ENCODE measurements at regions not wholly inside any gene's neighbourhood (a gene's known extent, or its start where the extent isn't known, plus 50 kb on each side); places are given as distances from the start of the nearest gene placed in this dataset.
A peak's percentile ranks its signal among the peaks of the same experiment; 100 is the strongest.

- intact Hi-C loops (cut with DNase I), result no loop called here
- 66 to 84% methylated on average over 2 of the region's 2 CpGs for WGBS, 2 donors
- DNase-seq, result no peak
Observed at GRCh38 chr9:12516031-12516430, 177.2 kb upstream of the TYRP1 start.

DNA sequence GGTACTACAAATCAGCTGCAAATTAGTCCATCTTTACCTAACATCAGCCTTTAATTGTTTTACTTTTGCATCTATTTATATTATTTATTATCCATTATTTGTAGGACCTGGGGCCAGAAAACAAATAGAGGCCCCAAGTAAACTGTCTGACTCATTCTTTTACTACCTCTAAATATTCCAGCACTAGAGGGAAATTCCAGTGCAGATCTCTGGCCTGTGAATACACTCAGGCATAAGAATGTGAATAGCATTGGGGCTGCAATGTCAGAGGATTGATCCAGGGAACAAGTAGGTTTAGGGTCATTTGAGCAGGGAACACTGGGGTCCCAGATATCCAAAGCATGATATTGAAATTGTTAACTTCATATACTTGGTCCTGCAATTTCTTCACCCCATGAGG, 176.6 kb upstream of the TYRP1 start:
- H3K27me3 ChIP-seq, result no peaks in the 10 kb centered on the region
- no peak overlapping the region for H3K4me3 ChIP-seq
- TF ChIP-seq, protein P1, sequence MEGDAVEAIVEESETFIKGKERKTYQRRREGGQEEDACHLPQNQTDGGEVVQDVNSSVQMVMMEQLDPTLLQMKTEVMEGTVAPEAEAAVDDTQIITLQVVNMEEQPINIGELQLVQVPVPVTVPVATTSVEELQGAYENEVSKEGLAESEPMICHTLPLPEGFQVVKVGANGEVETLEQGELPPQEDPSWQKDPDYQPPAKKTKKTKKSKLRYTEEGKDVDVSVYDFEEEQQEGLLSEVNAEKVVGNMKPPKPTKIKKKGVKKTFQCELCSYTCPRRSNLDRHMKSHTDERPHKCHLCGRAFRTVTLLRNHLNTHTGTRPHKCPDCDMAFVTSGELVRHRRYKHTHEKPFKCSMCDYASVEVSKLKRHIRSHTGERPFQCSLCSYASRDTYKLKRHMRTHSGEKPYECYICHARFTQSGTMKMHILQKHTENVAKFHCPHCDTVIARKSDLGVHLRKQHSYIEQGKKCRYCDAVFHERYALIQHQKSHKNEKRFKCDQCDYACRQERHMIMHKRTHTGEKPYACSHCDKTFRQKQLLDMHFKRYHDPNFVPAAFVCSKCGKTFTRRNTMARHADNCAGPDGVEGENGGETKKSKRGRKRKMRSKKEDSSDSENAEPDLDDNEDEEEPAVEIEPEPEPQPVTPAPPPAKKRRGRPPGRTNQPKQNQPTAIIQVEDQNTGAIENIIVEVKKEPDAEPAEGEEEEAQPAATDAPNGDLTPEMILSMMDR (IDR thresholded peaks at IDR 0.05), result no peak
- TF ChIP-seq POLR2A (IDR thresholded peaks at IDR 0.05), result no peak
- ATAC-seq (no peak), DNase-seq (no peak)
- H3K36me3 ChIP-seq (replicated peaks in 1 of 2; ENCODE audit: insufficient read depth in 1 of 2, low read depth in 2 of 2), result no peaks in the 10 kb centered on the region
- H3K9me3 ChIP-seq, result no peaks in the 10 kb centered on the region
- H3K4me1 ChIP-seq, result no peaks in the 10 kb centered on the region
- H3K27ac ChIP-seq, result no peak overlapping the region
- intact Hi-C loops (cut with DNase I), result no loop called here

More at GRCh38 chr9:12516031-12516430, 177.2 kb upstream of the TYRP1 start:
- Histone ChIP-seq H3K27me3 (no peaks in the 10 kb centered on the region), H3K27ac (no peak overlapping the region), H3K9me3 (no peaks in the 10 kb centered on the region), H3K4me3 (no peak overlapping the region), H3K4me1 (no peaks in the 10 kb centered on the region), H3K36me3 (replicated peaks in 1 of 2; ENCODE audit: insufficient read depth in 1 of 2, low read depth in 2 of 2) (no peaks in the 10 kb centered on the region)
- no peak for TF ChIP-seq POLR2A (IDR thresholded peaks at IDR 0.05)
- TF ChIP-seq, protein P1 (IDR thresholded peaks at IDR 0.05), result no peak
- ATAC-seq, result no peak

DNA sequence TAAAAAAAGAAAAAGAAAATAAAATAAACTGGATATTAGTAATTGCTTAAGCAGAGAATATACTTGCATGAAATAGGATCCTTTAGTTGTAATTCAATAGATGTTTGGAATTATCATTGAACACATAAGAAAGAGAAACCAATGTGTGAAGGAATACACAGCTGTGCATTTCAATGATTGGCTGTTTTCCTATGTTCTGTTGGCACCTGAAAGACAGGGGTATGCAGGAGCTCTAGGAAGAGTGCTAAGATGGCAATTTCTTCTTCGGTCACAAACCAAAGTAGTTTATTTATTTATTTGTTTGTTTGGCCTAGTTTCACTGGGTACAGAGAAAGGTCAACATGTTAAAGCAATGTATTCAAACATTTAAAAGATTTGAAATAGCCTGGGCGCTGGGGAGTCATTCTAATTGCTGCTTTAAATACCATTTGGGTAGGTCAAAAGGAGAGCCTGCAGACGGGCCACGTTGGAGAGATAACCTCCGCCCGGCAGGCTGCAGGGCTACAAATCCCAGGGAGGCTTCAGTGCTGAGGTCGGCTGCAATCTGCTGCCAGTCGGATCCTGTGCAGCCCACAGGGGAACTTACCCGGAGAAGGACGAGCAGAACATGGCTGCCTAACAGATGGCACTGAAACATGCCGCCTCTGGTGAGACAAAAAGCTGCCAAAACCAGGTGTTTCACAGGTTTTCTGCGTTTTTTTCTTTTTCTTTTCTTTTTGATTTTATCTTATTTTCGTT, 154.2 kb upstream of the TYRP1 start:
- DNase-seq, result peak; percentile 46 to 72 (median 57)
- H3K4me3 ChIP-seq, result peak overlapping the region in 1 of 2 donors; percentile 0

GRCh38 chr9:12539580-12539975, 153.6 kb upstream of the TYRP1 start:
- Histone ChIP-seq H3K4me3 (peak overlapping the region in 1 of 2 donors; percentile 0), H3K4me1 (peaks cover 14% of the 10 kb centered on the region), H3K36me3 (replicated peaks in 1 of 2; ENCODE audit: insufficient read depth in 1 of 2, low read depth in 2 of 2) (no peaks in the 10 kb centered on the region), H3K27me3 (no peaks in the 10 kb centered on the region), H3K9me3 (no peaks in the 10 kb centered on the region), H3K27ac (peak overlapping the region; percentile 45 to 83 (median 76))
- peak; percentile 60 for ATAC-seq
- DNase-seq, result no peak
- TF ChIP-seq, protein P1 (IDR thresholded peaks at IDR 0.05), result no peak
- no peak for TF ChIP-seq POLR2A (IDR thresholded peaks at IDR 0.05)
- intact Hi-C loops (cut with DNase I), result no loop called here
- WGBS, 2 donors, result 25% methylated on average over 4 of the region's 4 CpGs

More for the DNA sequence above, 154.2 kb upstream of the TYRP1 start:
- ATAC-seq, result peak; percentile 89
- peak overlapping the region; percentile 42 to 83 (median 76) for H3K27ac ChIP-seq
- H3K9me3 ChIP-seq, result no peaks in the 10 kb centered on the region
- WGBS, 2 donors, result 29 to 31% methylated on average over 13 of the region's 13 CpGs
- TF ChIP-seq POLR2A (IDR thresholded peaks at IDR 0.05), result peak in 1 of 3 donors; percentile 52
- TF ChIP-seq, protein P1 (IDR thresholded peaks at IDR 0.05), result no peak
- intact Hi-C loops (cut with DNase I), result no loop called here
- H3K36me3 ChIP-seq (replicated peaks in 1 of 2; ENCODE audit: insufficient read depth in 1 of 2, low read depth in 2 of 2), result no peaks in the 10 kb centered on the region
- H3K4me1 ChIP-seq, result peaks cover 14% of the 10 kb centered on the region
- H3K27me3 ChIP-seq, result no peaks in the 10 kb centered on the region

GRCh38 chr9:12544700-12545099, 148.5 kb upstream of the TYRP1 start:
- TF ChIP-seq POLR2A (IDR thresholded peaks at IDR 0.05), result no peak
- TF ChIP-seq, protein P1 (IDR thresholded peaks at IDR 0.05), result no peak
- H3K36me3 ChIP-seq (replicated peaks in 1 of 2; ENCODE audit: insufficient read depth in 1 of 2, low read depth in 2 of 2), result no peaks in the 10 kb centered on the region
- ATAC-seq (no peak), DNase-seq (no peak)
- H3K27me3 ChIP-seq, result no peaks in the 10 kb centered on the region
- peaks cover 6% of the 10 kb centered on the region for H3K4me1 ChIP-seq
- 20 to 36% methylated on average over 2 of the region's 2 CpGs for WGBS, 2 donors
- no peak overlapping the region for H3K4me3 ChIP-seq
- no peaks in the 10 kb centered on the region for H3K9me3 ChIP-seq
- H3K27ac ChIP-seq, result no peak overlapping the region
- intact Hi-C loops (cut with DNase I), result no loop called here

All from body of pancreas (tissue), 4 donors.